ENCODE measurements at regions not wholly inside any gene's neighbourhood (a gene's known extent, or its start where the extent isn't known, plus 50 kb on each side); places are given as distances from the start of the nearest gene placed in this dataset.

GRCh38 chr10:69740126-69740525 lies 61.6 kb upstream of the COL13A1 start:
- no peaks in the 10 kb centered on the region for H3K4me1 ChIP-seq
- H3K4me3 ChIP-seq, result no peak overlapping the region
- in situ Hi-C loops (cut with MboI; ENCODE audit: low sequenced_read_pairs), result no loop called here
- DNase-seq (ENCODE audit: low spot score in 2 of 2), result no peak
- peaks cover 11% of the 10 kb centered on the region; the same call in 1 of the 2 replicates for H3K27me3 ChIP-seq (ENCODE audit: low read depth)
- H3K36me3 ChIP-seq (replicated peaks), result no peaks in the 10 kb centered on the region
- no peaks in the 10 kb centered on the region for H3K9me3 ChIP-seq

GRCh38 chr10:69741252-69741651 lies 60.5 kb upstream of the COL13A1 start:
- no peaks in the 10 kb centered on the region for H3K36me3 ChIP-seq (replicated peaks)
- H3K4me3 ChIP-seq, result no peak overlapping the region
- in situ Hi-C loops (cut with MboI; ENCODE audit: low sequenced_read_pairs), result no loop called here
- no peak for DNase-seq (ENCODE audit: low spot score in 2 of 2)
- H3K9me3 ChIP-seq, result no peaks in the 10 kb centered on the region
- no peaks in the 10 kb centered on the region for H3K4me1 ChIP-seq
- H3K27me3 ChIP-seq (ENCODE audit: low read depth), result peaks cover 17% of the 10 kb centered on the region

GRCh38 chr10:69741671-69742355 lies 59.9 kb upstream of the COL13A1 start:
- Histone ChIP-seq H3K4me1 (no peaks in the 10 kb centered on the region), H3K27me3 (ENCODE audit: low read depth) (peaks cover 20% of the 10 kb centered on the region), H3K9me3 (no peaks in the 10 kb centered on the region), H3K4me3 (no peak overlapping the region), H3K36me3 (replicated peaks) (no peaks in the 10 kb centered on the region)
- in situ Hi-C loops (cut with MboI; ENCODE audit: low sequenced_read_pairs), result no loop called here
- DNase-seq (ENCODE audit: low spot score in 2 of 2), result no peak

DNA sequence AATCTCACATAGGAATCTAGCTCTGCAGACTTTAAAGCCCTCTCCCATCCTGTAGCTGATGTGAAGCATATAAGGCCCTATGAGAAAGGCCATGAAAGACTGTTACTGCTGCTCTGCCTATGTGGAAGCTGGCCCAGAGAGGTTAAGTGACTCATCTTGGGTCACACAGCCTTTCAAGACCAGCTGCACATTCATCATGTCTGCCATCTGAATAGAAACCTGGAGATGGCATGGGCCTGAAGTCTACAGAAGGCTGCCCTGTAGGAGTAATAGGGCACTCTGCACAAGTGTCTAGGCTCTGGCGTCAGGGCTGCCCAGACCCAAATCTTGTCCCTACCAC lies 59.4 kb upstream of the COL13A1 start:
- Histone ChIP-seq H3K9me3 (no peaks in the 10 kb centered on the region), H3K4me3 (no peak overlapping the region), H3K27me3 (ENCODE audit: low read depth) (peaks cover 20% of the 10 kb centered on the region), H3K36me3 (replicated peaks) (no peaks in the 10 kb centered on the region), H3K4me1 (no peaks in the 10 kb centered on the region)
- in situ Hi-C loops (cut with MboI; ENCODE audit: low sequenced_read_pairs), result no loop called here
- no peak for DNase-seq (ENCODE audit: low spot score in 2 of 2)

DNA sequence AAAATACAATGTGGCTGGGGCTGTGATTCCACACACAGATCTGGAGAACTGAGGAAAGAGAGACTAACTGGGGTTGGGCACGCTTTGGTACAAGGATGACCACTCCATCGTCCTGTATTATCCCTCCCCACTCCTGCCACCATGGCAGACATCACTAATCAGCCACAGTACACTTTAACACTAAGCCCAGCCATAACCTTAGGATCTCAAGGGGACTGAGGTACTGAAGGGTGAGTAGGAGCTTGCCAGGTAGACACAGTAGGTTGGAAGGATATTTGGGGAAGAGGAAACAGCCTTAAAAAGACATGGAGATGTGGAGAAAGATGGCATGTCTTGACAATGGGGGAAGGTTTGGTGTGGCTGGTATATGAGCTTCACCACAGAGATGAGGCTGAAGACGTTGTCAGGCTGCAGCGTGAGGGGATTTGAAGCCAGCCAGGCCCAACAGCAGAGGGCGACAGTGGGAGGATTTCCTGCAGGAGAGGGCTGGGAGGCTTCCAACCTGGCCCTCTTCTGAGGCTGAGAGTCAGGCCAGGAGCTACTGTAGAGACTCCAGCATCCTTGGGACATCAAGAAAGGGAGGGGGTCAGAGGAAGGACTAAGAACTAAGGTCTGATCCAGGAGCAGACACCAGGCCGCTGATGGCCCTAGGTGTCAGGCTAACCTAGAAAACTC lies 58.6 kb upstream of the COL13A1 start:
- in situ Hi-C loops (cut with MboI; ENCODE audit: low sequenced_read_pairs), result no loop called here
- Histone ChIP-seq H3K9me3 (no peaks in the 10 kb centered on the region), H3K36me3 (replicated peaks) (no peaks in the 10 kb centered on the region), H3K4me1 (no peaks in the 10 kb centered on the region), H3K4me3 (no peak overlapping the region), H3K27me3 (ENCODE audit: low read depth) (peaks cover 20% of the 10 kb centered on the region)
- DNase-seq (ENCODE audit: low spot score in 2 of 2), result peak in 1 of 2 experiments; percentile 70

DNA sequence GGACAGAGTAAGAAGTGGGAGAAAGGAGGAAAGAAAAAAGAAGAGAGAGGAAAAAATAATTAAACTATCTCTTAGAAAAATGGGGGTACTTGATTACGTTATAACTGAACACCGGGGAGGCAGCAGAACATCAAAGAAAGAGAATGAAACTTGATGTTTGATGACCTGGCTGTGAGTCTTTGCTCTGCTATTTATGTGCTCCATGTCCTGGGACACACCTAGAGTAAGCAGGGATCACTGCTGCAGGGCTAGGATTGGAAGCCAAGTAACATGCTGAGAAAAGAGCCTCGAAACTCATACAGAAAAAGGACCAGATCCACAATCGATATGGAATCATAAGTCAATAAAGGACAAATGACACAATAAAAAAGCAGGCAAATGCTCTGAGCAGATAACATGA lies 56.7 kb upstream of the COL13A1 start:
- Histone ChIP-seq H3K4me3 (no peak overlapping the region), H3K27me3 (ENCODE audit: low read depth) (peaks cover 27% of the 10 kb centered on the region), H3K36me3 (replicated peaks) (no peaks in the 10 kb centered on the region), H3K9me3 (no peaks in the 10 kb centered on the region), H3K4me1 (no peaks in the 10 kb centered on the region)
- DNase-seq (ENCODE audit: low spot score in 2 of 2), result no peak
- in situ Hi-C loops (cut with MboI; ENCODE audit: low sequenced_read_pairs), result no loop called here

GRCh38 chr10:69745698-69746097 lies 56.0 kb upstream of the COL13A1 start:
- peaks cover 35% of the 10 kb centered on the region for H3K27me3 ChIP-seq (ENCODE audit: low read depth)
- no peak for DNase-seq (ENCODE audit: low spot score in 2 of 2)
- no peaks in the 10 kb centered on the region for H3K4me1 ChIP-seq
- no peak overlapping the region for H3K4me3 ChIP-seq
- in situ Hi-C loops (cut with MboI; ENCODE audit: low sequenced_read_pairs), result no loop called here
- H3K36me3 ChIP-seq (replicated peaks), result no peaks in the 10 kb centered on the region
- H3K9me3 ChIP-seq, result no peaks in the 10 kb centered on the region

DNA sequence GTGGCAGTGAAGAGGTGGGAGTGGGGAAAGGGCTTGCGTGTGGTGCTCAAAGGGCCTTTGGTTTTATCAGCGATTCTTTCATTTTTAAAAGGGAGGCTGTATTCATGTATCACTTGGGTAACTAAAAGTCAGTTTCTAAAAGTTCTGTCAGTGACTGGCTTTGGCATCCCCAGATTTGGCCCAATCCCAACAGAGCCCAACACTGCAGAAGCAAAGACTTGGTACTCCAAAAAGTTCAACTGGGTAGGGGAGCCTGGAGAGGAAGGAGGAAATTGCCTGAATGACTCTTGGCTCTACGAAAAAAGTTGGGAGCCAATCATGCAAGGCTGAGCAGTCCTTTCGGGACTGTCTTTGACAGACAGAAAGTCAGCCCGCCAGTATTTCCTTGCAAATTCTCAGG lies 54.5 kb upstream of the COL13A1 start:
- Histone ChIP-seq H3K27me3 (ENCODE audit: low read depth) (peaks cover 45% of the 10 kb centered on the region), H3K9me3 (no peaks in the 10 kb centered on the region), H3K4me3 (no peak overlapping the region), H3K36me3 (replicated peaks) (no peaks in the 10 kb centered on the region), H3K4me1 (no peaks in the 10 kb centered on the region)
- no peak for DNase-seq (ENCODE audit: low spot score in 2 of 2)
- in situ Hi-C loops (cut with MboI; ENCODE audit: low sequenced_read_pairs), result no loop called here

GRCh38 chr10:69748621-69749020 lies 53.1 kb upstream of the COL13A1 start:
- Histone ChIP-seq H3K9me3 (no peaks in the 10 kb centered on the region), H3K36me3 (replicated peaks) (no peaks in the 10 kb centered on the region), H3K4me3 (no peak overlapping the region), H3K27me3 (ENCODE audit: low read depth) (peaks cover 55% of the 10 kb centered on the region), H3K4me1 (no peaks in the 10 kb centered on the region)
- DNase-seq (ENCODE audit: low spot score in 2 of 2), result no peak
- in situ Hi-C loops (cut with MboI; ENCODE audit: low sequenced_read_pairs), result no loop called here

DNA sequence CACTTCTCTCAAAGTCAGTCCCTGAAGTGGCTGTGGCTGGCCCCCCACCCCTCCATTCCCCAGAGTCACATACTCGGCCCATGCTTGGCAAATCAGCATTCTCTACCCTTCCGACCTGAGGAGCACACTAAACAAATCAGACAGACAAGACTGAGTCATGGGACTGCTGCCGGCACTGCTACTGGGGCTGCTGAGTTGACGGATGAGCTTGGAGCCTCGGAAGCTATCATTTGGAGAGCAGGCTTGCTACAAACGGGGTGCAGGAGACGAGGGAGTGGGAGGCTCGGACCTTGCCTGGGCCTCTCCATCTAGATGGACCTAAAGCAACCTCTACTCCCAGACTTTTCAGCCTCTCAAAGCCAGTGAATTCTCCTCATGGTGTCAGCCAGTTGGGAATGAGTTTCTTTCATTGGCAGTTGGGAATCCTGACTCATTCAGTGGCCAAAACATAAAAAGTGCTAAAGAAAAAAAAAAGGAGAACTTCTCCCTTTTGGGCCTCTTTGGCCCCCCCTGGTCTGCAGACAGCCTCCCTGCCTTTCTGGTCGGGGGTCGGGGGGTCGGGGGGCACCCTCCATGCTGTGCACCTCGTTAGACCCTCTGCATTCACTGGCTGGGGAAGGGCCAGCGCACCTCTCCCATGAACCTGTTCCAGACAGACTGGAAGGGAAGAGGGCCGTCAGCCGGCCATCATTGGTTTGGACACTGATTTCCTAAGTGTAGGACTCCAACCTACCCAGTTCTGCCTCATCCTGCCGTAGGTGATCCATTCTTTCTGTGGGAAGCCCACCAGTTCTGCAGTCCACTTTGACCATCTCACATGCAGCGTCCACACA lies 52.3 kb upstream of the COL13A1 start:
- Histone ChIP-seq H3K36me3 (replicated peaks) (no peaks in the 10 kb centered on the region), H3K4me3 (no peak overlapping the region), H3K9me3 (no peaks in the 10 kb centered on the region), H3K4me1 (no peaks in the 10 kb centered on the region), H3K27me3 (ENCODE audit: low read depth) (peaks cover 55% of the 10 kb centered on the region)
- in situ Hi-C loops (cut with MboI; ENCODE audit: low sequenced_read_pairs), result no loop called here
- no peak for DNase-seq (ENCODE audit: low spot score in 2 of 2)

- Histone ChIP-seq H3K4me1 (no peaks in the 10 kb centered on the region), H3K9me3 (no peaks in the 10 kb centered on the region), H3K36me3 (replicated peaks) (no peaks in the 10 kb centered on the region), H3K27me3 (ENCODE audit: low read depth) (peaks cover 51% of the 10 kb centered on the region), H3K4me3 (no peak overlapping the region)
- in situ Hi-C loops (cut with MboI; ENCODE audit: low sequenced_read_pairs), result no loop called here
- no peak for DNase-seq (ENCODE audit: low spot score in 2 of 2)
Measured at GRCh38 chr10:69750011-69750373, 51.7 kb upstream of the COL13A1 start.

GRCh38 chr10:69750725-69751124 lies 51.0 kb upstream of the COL13A1 start:
- no peaks in the 10 kb centered on the region for H3K9me3 ChIP-seq
- no peaks in the 10 kb centered on the region for H3K36me3 ChIP-seq (replicated peaks)
- DNase-seq (ENCODE audit: low spot score in 2 of 2), result no peak
- H3K4me1 ChIP-seq, result no peaks in the 10 kb centered on the region
- H3K27me3 ChIP-seq (ENCODE audit: low read depth), result peaks cover 43% of the 10 kb centered on the region
- in situ Hi-C loops (cut with MboI; ENCODE audit: low sequenced_read_pairs), result no loop called here
- H3K4me3 ChIP-seq, result no peak overlapping the region

DNA sequence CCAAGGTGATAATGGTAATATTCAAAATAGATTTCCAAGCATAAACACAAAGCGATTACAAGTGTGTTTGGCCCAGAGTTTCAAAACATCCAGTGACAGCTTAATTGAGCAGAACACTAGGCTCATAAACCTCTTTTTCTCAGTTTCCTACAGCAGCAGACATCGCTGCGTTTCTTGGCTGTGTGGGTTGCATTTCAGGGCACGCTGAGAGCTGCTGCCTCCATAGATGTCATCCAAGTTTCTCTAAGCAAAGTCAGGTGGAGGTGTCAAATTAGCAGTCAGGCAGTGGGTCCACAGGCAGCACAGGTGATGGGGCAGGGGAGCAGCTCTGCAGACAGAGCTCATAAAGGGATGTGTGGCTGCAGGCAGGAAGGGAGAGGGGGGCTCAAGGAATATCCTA lies 50.5 kb upstream of the COL13A1 start:
- peaks cover 42% of the 10 kb centered on the region for H3K27me3 ChIP-seq (ENCODE audit: low read depth)
- in situ Hi-C loops (cut with MboI; ENCODE audit: low sequenced_read_pairs), result no loop called here
- H3K4me1 ChIP-seq, result no peaks in the 10 kb centered on the region

More for the DNA sequence above, 50.5 kb upstream of the COL13A1 start:
- no peaks in the 10 kb centered on the region for H3K9me3 ChIP-seq
- H3K36me3 ChIP-seq (replicated peaks), result no peaks in the 10 kb centered on the region
- no peak for DNase-seq (ENCODE audit: low spot score in 2 of 2)
- H3K4me3 ChIP-seq, result no peak overlapping the region
